CD14-positive monocyte (primary cell): ENCODE measurements at regions not wholly inside any gene's neighbourhood (a gene's known extent, or its start where the extent isn't known, plus 50 kb on each side); places are given as distances from the start of the nearest gene placed in this dataset.

Experiments used
- DNase-seq, 3 donors: peaks; one replicate each; pipeline ENCODE4 v3.0.0-alpha.2; 2011 to 2022
- H2AFZ ChIP-seq: 2 replicates; pipeline ENCODE4 v1.6.0; 2012; ENCODE audit warnings: mild to moderate bottlenecking, low read depth, low read length, inconsistent platforms; ENCODE audit not compliant: insufficient read depth, poor library complexity, severe bottlenecking
- H3K27ac ChIP-seq, 2 donors: 1 replicate in 1 of 2; 2 replicates in 1 of 2; pipeline ENCODE4 v1.5.1; 2012 to 2013; ENCODE audit warnings: low read length in 2 of 2, control low read depth in 1 of 2, inconsistent platforms in 1 of 2, low read depth in 1 of 2, mild to moderate bottlenecking in 1 of 2
- H3K27me3 ChIP-seq, 2 donors: one replicate each; pipeline versions ENCODE4 v1.6.0 to v1.6.1; 2011 to 2013; ENCODE audit warnings: low read length in 2 of 2; ENCODE audit not compliant: control insufficient read depth in 2 of 2, insufficient read depth in 2 of 2
- H3K36me3 ChIP-seq, 2 donors: replicated peaks in 1 of 2; 1 replicate in 1 of 2; 2 replicates in 1 of 2; pipeline versions ENCODE4 v1.5.1 to v1.6.1; 2012 to 2013; ENCODE audit warnings: low read length in 2 of 2, control low read depth in 1 of 2, inconsistent platforms in 1 of 2, mild to moderate bottlenecking in 1 of 2; ENCODE audit not compliant: insufficient read depth in 2 of 2, control insufficient read depth in 1 of 2
- H3K4me1 ChIP-seq, 2 donors: 1 replicate in 1 of 2; 2 replicates in 1 of 2; pipeline versions ENCODE4 v1.5.1 to v1.6.1; 2012 to 2013; ENCODE audit warnings: low read length in 2 of 2, control low read depth in 1 of 2, inconsistent platforms in 1 of 2, mild to moderate bottlenecking in 1 of 2, moderate library complexity in 1 of 2; ENCODE audit not compliant: insufficient read depth in 2 of 2, control insufficient read depth in 1 of 2
- H3K4me2 ChIP-seq: replicated peaks from 2 replicates; pipeline ENCODE3; 2012; ENCODE audit warnings: low read length, moderate library complexity, mild to moderate bottlenecking; ENCODE audit not compliant: poor library complexity, severe bottlenecking; ENCODE audit errors: extremely low read depth
- H3K4me3 ChIP-seq, 3 experiments: fragments of 200-600 bp in 1 of 3; sonication (generic) in 1 of 3; replicated peaks in 1 of 3; 1 replicate in 2 of 3; 2 replicates in 1 of 3; pipeline ENCODE4 v1.5.1; 2011 to 2013; ENCODE audit warnings: low read length in 3 of 3, mild to moderate bottlenecking in 3 of 3, control low read depth in 2 of 3, low read depth in 2 of 3, inconsistent platforms in 1 of 3, moderate library complexity in 1 of 3
- H3K79me2 ChIP-seq: 2 replicates; pipeline ENCODE4 v1.6.0; 2012; ENCODE audit warnings: mild to moderate bottlenecking, control low read depth, inconsistent platforms, low read length, moderate library complexity; ENCODE audit not compliant: insufficient read depth
- H3K9ac ChIP-seq: 2 replicates; pipeline ENCODE4 v1.6.0; 2017; ENCODE audit warnings: low read length, mild to moderate bottlenecking; ENCODE audit not compliant: insufficient read depth, poor library complexity, severe bottlenecking
- H3K9me3 ChIP-seq, 2 donors: replicated peaks in 1 of 2; 1 replicate in 1 of 2; 2 replicates in 1 of 2; pipeline versions ENCODE4 v1.5.1 to v1.6.1; 2012 to 2013; ENCODE audit warnings: low read length in 2 of 2, control low read depth in 1 of 2; ENCODE audit not compliant: control insufficient read depth in 1 of 2, insufficient read depth in 1 of 2
- H4K20me1 ChIP-seq: 2 replicates; pipeline ENCODE4 v1.6.0; 2012; ENCODE audit warnings: mild to moderate bottlenecking, low read length, control low read depth, moderate library complexity; ENCODE audit not compliant: insufficient read depth
- H3K27ac Mint-ChIP-seq, 7 donors: one replicate each; pipeline ENCODE4 v1.8.0; 2020; ENCODE audit warnings: mild to moderate bottlenecking in 7 of 7, mixed read lengths in 7 of 7, moderate library complexity in 6 of 7, inconsistent platforms in 2 of 7
- H3K27me3 Mint-ChIP-seq, 3 donors: one replicate each; pipeline ENCODE4 v1.8.0; 2021 to 2022; ENCODE audit warnings: low read depth in 3 of 3, mild to moderate bottlenecking in 3 of 3, mixed read lengths in 3 of 3, moderate library complexity in 3 of 3, inconsistent platforms in 1 of 3
- H3K36me3 Mint-ChIP-seq, 2 donors: one replicate each; pipeline ENCODE4 v1.8.0; 2020; ENCODE audit warnings: mixed read lengths in 2 of 2, inconsistent platforms in 1 of 2, mild to moderate bottlenecking in 1 of 2
- H3K4me1 Mint-ChIP-seq: one replicate; pipeline ENCODE4 v1.8.0; 2020; ENCODE audit warnings: mild to moderate bottlenecking, mixed read lengths
- H3K4me3 Mint-ChIP-seq, 2 donors: one replicate each; pipeline ENCODE4 v1.8.0; 2020; ENCODE audit warnings: mild to moderate bottlenecking in 2 of 2, mixed read lengths in 2 of 2, moderate library complexity in 1 of 2
- H3K9me3 Mint-ChIP-seq, 7 donors: one replicate each; pipeline ENCODE4 v1.8.0; 2020 to 2022; ENCODE audit warnings: mixed read lengths in 7 of 7, mild to moderate bottlenecking in 6 of 7, moderate library complexity in 6 of 7, inconsistent platforms in 2 of 7
- WGBS: methylation state at CpG from one replicate; pipeline ENCODE4 v1.1.5; 2013; ENCODE audit warnings: missing lambda C conversion rate; ENCODE audit not compliant: insufficient coverage; 5-methylcytosine and 5-hydroxymethylcytosine counted together
- intact Hi-C, 2 donors: fragments of 100-400 bp; cut with micrococcal nuclease; formaldehyde crosslinking; loops; one replicate each; pipeline versions ENCODE4 v1.15.0 to v1.15.1; 2023
- TF ChIP-seq, protein P1 (sequence below): fragments of 200-600 bp; IDR thresholded peaks from one replicate; pipeline ENCODE4 v1.8.0; 2022; ENCODE audit warnings: antibody characterized with exemption, mild to moderate bottlenecking

DNA sequence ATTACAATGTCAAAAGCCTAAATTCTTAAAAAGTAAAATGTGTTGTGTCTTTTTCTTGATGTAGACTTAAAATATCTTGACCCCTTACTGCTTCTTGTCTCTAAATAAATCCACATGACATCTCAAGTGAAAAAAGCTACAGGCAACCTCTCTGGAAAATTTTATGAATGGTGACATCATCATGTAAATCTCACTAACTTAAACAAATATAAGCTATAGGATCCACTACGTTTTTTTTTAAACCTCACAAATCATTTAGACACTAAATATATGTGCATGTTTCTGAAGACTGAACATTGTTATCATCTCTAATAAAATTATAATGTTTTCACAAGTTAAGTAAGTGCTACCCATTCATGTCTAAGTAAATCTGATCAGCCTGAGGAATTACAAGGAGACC lies 793.7 kb upstream of the PRR20A start:
- no peaks in the 10 kb centered on the region for H3K36me3 ChIP-seq
- DNase-seq = no peak
- peaks cover 0 to 2% of the 10 kb centered on the region in 2 donors for H3K9me3 ChIP-seq
- no peaks in the 10 kb centered on the region for H3K4me1 ChIP-seq
- TF ChIP-seq, protein P1, sequence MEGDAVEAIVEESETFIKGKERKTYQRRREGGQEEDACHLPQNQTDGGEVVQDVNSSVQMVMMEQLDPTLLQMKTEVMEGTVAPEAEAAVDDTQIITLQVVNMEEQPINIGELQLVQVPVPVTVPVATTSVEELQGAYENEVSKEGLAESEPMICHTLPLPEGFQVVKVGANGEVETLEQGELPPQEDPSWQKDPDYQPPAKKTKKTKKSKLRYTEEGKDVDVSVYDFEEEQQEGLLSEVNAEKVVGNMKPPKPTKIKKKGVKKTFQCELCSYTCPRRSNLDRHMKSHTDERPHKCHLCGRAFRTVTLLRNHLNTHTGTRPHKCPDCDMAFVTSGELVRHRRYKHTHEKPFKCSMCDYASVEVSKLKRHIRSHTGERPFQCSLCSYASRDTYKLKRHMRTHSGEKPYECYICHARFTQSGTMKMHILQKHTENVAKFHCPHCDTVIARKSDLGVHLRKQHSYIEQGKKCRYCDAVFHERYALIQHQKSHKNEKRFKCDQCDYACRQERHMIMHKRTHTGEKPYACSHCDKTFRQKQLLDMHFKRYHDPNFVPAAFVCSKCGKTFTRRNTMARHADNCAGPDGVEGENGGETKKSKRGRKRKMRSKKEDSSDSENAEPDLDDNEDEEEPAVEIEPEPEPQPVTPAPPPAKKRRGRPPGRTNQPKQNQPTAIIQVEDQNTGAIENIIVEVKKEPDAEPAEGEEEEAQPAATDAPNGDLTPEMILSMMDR = no peak
- Mint-ChIP-seq H3K27me3 (no peaks in the 10 kb centered on the region), H3K4me1 (no peaks in the 10 kb centered on the region), H3K27ac (no peak overlapping the region), H3K36me3 (no peaks in the 10 kb centered on the region), H3K9me3 (peaks cover 0 to 11% (median 4%) of the 10 kb centered on the region in 7 donors), H3K4me3 (no peak overlapping the region)
- no peak overlapping the region for H3K9ac ChIP-seq
- H2AFZ ChIP-seq = no peak overlapping the region
- no peak overlapping the region for H3K4me2 ChIP-seq
- intact Hi-C loops = no loop called here
- no peaks in the 10 kb centered on the region for H3K79me2 ChIP-seq
- no CpG with 5 or more reads among the region's 1 CpG for WGBS
- H3K27ac ChIP-seq = no peak overlapping the region
- H4K20me1 ChIP-seq = no peaks in the 10 kb centered on the region
- no peak overlapping the region for H3K4me3 ChIP-seq
- H3K27me3 ChIP-seq = no peaks in the 10 kb centered on the region

DNA sequence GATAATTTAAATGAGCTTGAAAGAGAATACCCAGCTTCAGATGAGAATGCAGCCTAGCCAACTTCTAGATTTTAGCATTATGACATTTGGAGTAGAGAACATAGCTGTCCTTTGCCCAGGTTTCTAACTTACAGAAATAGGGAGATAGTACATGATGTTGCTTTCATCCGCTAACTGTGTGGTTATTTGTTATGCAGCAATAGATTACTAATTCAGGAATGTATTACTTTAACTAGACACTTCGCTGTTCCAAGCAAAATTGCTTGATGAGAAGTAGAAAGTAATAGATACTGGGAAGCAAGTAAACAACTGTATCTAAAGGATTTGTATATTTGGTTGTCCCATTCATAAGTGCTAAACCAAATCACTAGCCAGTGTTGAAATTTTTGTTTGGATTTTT lies 790.9 kb upstream of the PRR20A start:
- Mint-ChIP-seq H3K36me3 (no peaks in the 10 kb centered on the region), H3K4me1 (no peaks in the 10 kb centered on the region), H3K27ac (no peak overlapping the region), H3K27me3 (no peaks in the 10 kb centered on the region), H3K4me3 (no peak overlapping the region), H3K9me3 (peaks cover 0 to 8% (median 2%) of the 10 kb centered on the region in 7 donors)
- Histone ChIP-seq H3K9me3 (no peaks in the 10 kb centered on the region), H4K20me1 (no peaks in the 10 kb centered on the region), H3K27ac (no peak overlapping the region), H3K27me3 (no peaks in the 10 kb centered on the region), H2AFZ (no peak overlapping the region), H3K79me2 (no peaks in the 10 kb centered on the region), H3K36me3 (no peaks in the 10 kb centered on the region), H3K9ac (no peak overlapping the region), H3K4me1 (no peaks in the 10 kb centered on the region), H3K4me3 (no peak overlapping the region), H3K4me2 (no peak overlapping the region)
- no peak for DNase-seq
- no CpG with 5 or more reads among the region's 2 CpGs for WGBS
- intact Hi-C loops = no loop called here
- TF ChIP-seq, protein P1 = no peak
